Testis (tissue), 2 donors: ENCODE measurements at regions not wholly inside any gene's neighbourhood (a gene's known extent, or its start where the extent isn't known, plus 50 kb on each side); places are given as distances from the start of the nearest gene placed in this dataset.

ENCODE experiments used
- CTCF ChIP-seq, 3 experiments: fragments of 450-650 bp in 2 of 3; fragments of 200-600 bp in 1 of 3; sonication (generic) in 1 of 3; IDR thresholded peaks; one replicate each; pipeline ENCODE4 v1.5.1; 2016 to 2019; ENCODE audit warnings: antibody characterized with exemption in 3 of 3, mild to moderate bottlenecking in 2 of 3, moderate library complexity in 1 of 3
- POLR2A ChIP-seq: fragments of 450-650 bp; IDR thresholded peaks from one replicate; pipeline ENCODE4 v1.6.1; 2017; ENCODE audit warnings: antibody characterized with exemption, mild to moderate bottlenecking, moderate library complexity

- TF ChIP-seq CTCF (IDR thresholded peaks at IDR 0.05) (no peak), POLR2A (no peak)
Observed at GRCh38 chrX:124680287-124680686, 333.9 kb downstream of the SH2D1A start.
